ENCODE measurements at regions not wholly inside any gene's neighbourhood (a gene's known extent, or its start where the extent isn't known, plus 50 kb on each side); places are given as distances from the start of the nearest gene placed in this dataset.

DNA sequence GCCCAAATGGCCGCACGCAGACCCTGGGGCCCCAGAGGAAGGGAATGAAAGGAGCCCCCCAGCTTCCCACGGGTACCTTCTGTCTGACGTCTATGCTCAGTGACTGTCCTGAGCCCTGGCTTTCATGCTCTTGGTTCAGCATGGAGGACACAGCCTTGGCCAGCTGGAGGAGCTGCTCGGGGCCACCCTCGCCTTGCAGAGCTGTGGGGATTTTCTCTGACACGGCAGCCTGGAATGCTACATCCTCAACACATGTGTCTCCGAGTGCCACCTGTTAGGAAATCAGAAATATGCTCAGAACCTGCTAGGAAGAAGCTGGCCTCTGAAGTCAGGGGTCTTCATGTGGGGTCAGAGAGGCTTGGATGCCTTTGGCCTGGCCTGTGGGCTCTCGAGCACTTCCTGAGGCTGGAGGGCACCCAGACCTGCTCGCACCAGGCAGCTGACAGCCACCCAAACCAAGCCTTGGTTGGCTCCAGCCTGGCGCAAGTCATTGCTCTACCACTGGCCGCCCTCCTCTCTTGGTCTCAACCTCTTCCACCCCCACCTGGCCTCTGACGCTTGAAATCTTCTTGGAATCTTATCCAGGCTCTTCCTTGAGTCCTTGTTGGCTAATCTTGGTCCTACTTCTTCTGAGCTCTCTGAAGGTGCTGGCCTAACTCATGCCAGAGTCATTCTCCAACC, 63.7 kb upstream of the BCO1 start:
- intact Hi-C loops (cut with DNase I): no loop called here

DNA sequence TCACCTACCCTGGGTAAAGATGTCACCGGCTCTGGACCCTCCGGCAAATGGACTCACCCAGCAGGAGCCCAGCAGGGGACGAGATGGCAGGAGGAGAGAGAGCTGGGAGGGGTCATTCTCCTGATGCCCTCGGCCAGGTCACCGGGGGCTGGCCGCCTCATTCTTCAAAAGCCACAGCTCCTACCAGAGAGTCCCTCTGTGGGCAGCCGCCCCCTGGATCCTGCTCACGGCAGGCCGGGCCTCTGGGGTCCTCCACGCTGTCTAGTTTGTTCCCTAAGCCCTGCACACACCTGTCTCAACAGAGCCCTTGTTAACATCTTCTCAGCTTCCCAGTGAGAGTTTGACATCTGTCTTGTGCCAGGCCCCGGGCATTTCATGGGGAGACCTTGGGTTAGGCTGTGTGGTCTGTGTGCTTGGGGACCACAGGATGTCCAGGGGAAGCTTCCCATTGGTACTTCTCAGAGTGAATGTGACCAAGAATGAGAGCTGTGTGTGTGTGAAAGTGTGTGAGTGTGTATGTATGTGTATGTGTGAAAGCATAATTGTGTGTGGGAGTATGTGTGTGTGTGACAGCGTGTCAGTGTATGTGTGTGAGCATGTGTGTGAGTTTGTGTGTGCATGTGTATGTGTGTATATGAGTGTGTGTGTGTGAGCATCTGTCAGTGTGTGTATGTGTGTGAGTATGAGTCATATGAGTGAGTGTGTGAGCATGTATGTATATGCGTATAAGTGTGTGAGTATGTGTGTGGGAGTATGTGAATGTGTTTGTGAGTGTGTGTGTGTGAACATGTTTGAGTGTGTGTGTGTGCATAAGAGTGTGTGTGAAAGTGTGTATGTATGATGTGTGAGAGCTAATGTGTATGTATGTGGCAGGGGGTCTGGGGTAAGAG, 65.5 kb upstream of the BCO1 start:
- Histone ChIP-seq H3K4me1 (no peaks in the 10 kb centered on the region), H3K4me3 (no peak overlapping the region), H3K27me3 (no peaks in the 10 kb centered on the region), H3K9me3 (no peaks in the 10 kb centered on the region), H3K36me3 (no peaks in the 10 kb centered on the region), H3K27ac (no peak overlapping the region)
- no peak for TF ChIP-seq CTCF (IDR thresholded peaks at IDR 0.05)
- DNase-seq (no peak), FAIRE-seq (no peak), ATAC-seq (no peak)
- intact Hi-C loops (cut with DNase I): no loop called here
- WGBS, 2 donors: 63 to 66% methylated on average over 13 of the region's 13 CpGs

More for the DNA sequence above, 63.7 kb upstream of the BCO1 start:
- no peak for TF ChIP-seq CTCF (IDR thresholded peaks at IDR 0.05)
- FAIRE-seq (no peak), DNase-seq (no peak), ATAC-seq (no peak)
- H3K9me3 ChIP-seq: no peaks in the 10 kb centered on the region
- no peaks in the 10 kb centered on the region for H3K27me3 ChIP-seq
- H3K4me3 ChIP-seq: no peak overlapping the region
- H3K4me1 ChIP-seq: no peaks in the 10 kb centered on the region
- H3K36me3 ChIP-seq: no peaks in the 10 kb centered on the region
- WGBS, 2 donors: 74 to 77% methylated on average over 13 of the region's 13 CpGs
- H3K27ac ChIP-seq: no peak overlapping the region

GRCh38 chr16:81170824-81171223, 67.7 kb upstream of the BCO1 start:
- Histone ChIP-seq H3K36me3 (no peaks in the 10 kb centered on the region), H3K4me1 (no peaks in the 10 kb centered on the region), H3K27ac (no peak overlapping the region), H3K9me3 (no peaks in the 10 kb centered on the region), H3K27me3 (no peaks in the 10 kb centered on the region), H3K4me3 (no peak overlapping the region)
- ATAC-seq: no peak
- 22 to 23% methylated on average over 7 of the region's 7 CpGs for WGBS, 2 donors
- no peak for TF ChIP-seq CTCF (IDR thresholded peaks at IDR 0.05)
- no peak for DNase-seq
- intact Hi-C loops (cut with DNase I): no loop called here
- no peak for FAIRE-seq

DNA sequence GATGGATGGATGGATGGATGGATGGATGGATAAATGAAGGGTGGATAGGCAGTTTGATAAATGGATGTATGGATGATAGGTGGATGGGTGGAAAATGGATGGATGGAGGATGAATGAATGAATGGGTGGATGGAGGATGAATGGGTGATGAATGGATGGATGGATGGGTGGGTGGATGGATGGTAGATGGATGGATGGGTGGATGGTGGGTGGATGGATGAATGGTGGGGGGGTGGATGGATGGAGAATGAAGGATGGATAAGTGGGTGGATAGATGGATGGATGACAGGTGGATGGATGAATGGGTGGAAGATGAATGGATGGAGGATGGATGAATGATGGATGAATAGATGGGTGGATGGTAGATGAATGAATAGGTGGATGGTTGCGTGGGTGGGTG, 70.1 kb upstream of the BCO1 start:
- H3K4me3 ChIP-seq: no peak overlapping the region
- FAIRE-seq (no peak), ATAC-seq (no peak), DNase-seq (no peak)
- no peak overlapping the region for H3K27ac ChIP-seq
- H3K27me3 ChIP-seq: no peaks in the 10 kb centered on the region
- no peak for TF ChIP-seq CTCF (IDR thresholded peaks at IDR 0.05)
- no peaks in the 10 kb centered on the region for H3K4me1 ChIP-seq
- no peaks in the 10 kb centered on the region for H3K36me3 ChIP-seq
- no peaks in the 10 kb centered on the region for H3K9me3 ChIP-seq
- 48 to 65% methylated on average over 1 of the region's 1 CpG for WGBS, 2 donors
- intact Hi-C loops (cut with DNase I): no loop called here

DNA sequence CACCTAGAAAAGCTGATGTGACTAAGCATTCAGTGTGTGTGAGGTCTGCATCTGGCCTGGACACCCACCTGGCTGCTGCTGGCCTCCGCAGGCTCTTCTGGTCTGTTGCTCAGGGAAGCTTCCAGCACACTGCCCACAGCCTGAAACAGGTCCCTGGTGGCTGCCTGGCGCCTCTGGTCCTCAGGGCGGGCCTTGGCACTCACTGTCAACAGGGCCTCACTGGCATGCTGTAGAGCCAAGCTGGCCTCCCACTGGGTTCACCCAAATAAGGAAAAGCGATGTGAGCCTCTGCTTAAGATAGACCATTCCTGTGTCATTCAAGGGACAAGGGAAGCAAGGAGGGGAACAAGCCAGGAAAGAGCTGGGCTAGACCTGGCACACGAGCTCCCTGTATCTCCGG, 70.6 kb upstream of the BCO1 start:
- H3K4me1 ChIP-seq: no peaks in the 10 kb centered on the region
- WGBS, 2 donors: 52 to 81% methylated on average over 6 of the region's 6 CpGs
- intact Hi-C loops (cut with DNase I): no loop called here
- H3K36me3 ChIP-seq: no peaks in the 10 kb centered on the region
- no peak overlapping the region for H3K4me3 ChIP-seq
- DNase-seq (no peak), FAIRE-seq (no peak), ATAC-seq (no peak)
- H3K9me3 ChIP-seq: no peaks in the 10 kb centered on the region
- no peak overlapping the region for H3K27ac ChIP-seq
- no peak for TF ChIP-seq CTCF (IDR thresholded peaks at IDR 0.05)
- H3K27me3 ChIP-seq: no peaks in the 10 kb centered on the region
